ENCODE measurements at regions not wholly inside any gene's neighbourhood (a gene's known extent, or its start where the extent isn't known, plus 50 kb on each side); places are given as distances from the start of the nearest gene placed in this dataset.

- Histone ChIP-seq H2BK5ac (ENCODE audit: insufficient read length, low read length) (no peak overlapping the region), H3K27me3 (ENCODE audit: insufficient read depth, low read length) (no peaks in the 10 kb centered on the region), H3K23ac (ENCODE audit: insufficient read length, low read depth, low read length) (no peak overlapping the region), H3K27ac (ENCODE audit: insufficient read length, low read depth, low read length) (no peak overlapping the region), H3K9ac (ENCODE audit: extremely low read depth, insufficient read length, low read length) (no peak overlapping the region), H2BK20ac (ENCODE audit: low read depth, low read length, poor library complexity, severe bottlenecking) (no peak overlapping the region), H2BK12ac (ENCODE audit: insufficient read length, low read depth, low read length) (no peak overlapping the region), H4K20me1 (ENCODE audit: control insufficient read depth, insufficient read depth, insufficient read length) (no peaks in the 10 kb centered on the region), H3T11ph (ENCODE audit: low read length) (no peak overlapping the region), H3K56ac (ENCODE audit: insufficient read length, low read depth, low read length) (no peak overlapping the region), H3K79me1 (ENCODE audit: insufficient read depth, low read depth, low read length, poor library complexity, severe bottlenecking) (no peaks in the 10 kb centered on the region), H3K79me2 (ENCODE audit: insufficient read depth, low read length) (no peaks in the 10 kb centered on the region), H3K18ac (ENCODE audit: insufficient read length, low read depth, low read length) (no peak overlapping the region), H3K14ac (ENCODE audit: insufficient read depth, low read length) (no peak overlapping the region), H2AK5ac (ENCODE audit: insufficient read length, low read length) (no peak overlapping the region), H3K23me2 (ENCODE audit: insufficient read length, low read depth, low read length, poor library complexity, severe bottlenecking) (no peaks in the 10 kb centered on the region), H2BK15ac (ENCODE audit: low read depth, low read length) (no peak overlapping the region), H2BK120ac (ENCODE audit: low read depth, low read length, poor library complexity, severe bottlenecking) (no peak overlapping the region), H4K91ac (ENCODE audit: insufficient read length, low read depth, low read length) (no peak overlapping the region), H4K8ac (replicated peaks; ENCODE audit: insufficient read length, low read depth, low read length) (no peak overlapping the region), H3K4ac (ENCODE audit: low read depth, low read length) (no peak overlapping the region), H4K5ac (ENCODE audit: insufficient read length, low read depth, low read length) (no peak overlapping the region), H3K9me3 (ENCODE audit: control insufficient read depth, low read depth, low read length) (no peaks in the 10 kb centered on the region), H3K4me2 (ENCODE audit: insufficient read depth, insufficient read length, low read length) (no peak overlapping the region), H3K4me1 (ENCODE audit: insufficient read depth, low read length) (no peaks in the 10 kb centered on the region; the same call in 1 of the 2 replicates), H2AFZ (ENCODE audit: low read length) (no peak overlapping the region)
- Mint-ChIP-seq H3K27me3 (ENCODE audit: low read depth) (no peaks in the 10 kb centered on the region), H3K4me1 (peaks cover 14 to 15% of the 10 kb centered on the region in 2 experiments), H3K27ac (no peak overlapping the region), H3K9me3 (no peaks in the 10 kb centered on the region), H3K36me3 (ENCODE audit: insufficient read depth in 1 of 3, low read depth in 3 of 3) (peaks cover 0 to 2% (median 0%) of the 10 kb centered on the region in 3 experiments; a peak in 1 of 7 replicates), H3K4me3 (no peak overlapping the region)
- DNase-seq, result no peak
- no peak for TF ChIP-seq CTCF (conservative IDR thresholded peaks at IDR 0.05)
- WGBS (ENCODE audit: extremely low coverage, insufficient read length, low lambda C conversion rate), result no CpG with 5 or more reads among the region's 3 CpGs
Observed at GRCh38 chr3:44108481-44108880, 133.2 kb upstream of the TOPAZ1 start.

Measured in H9 (cell line).